Liver (tissue), 7 donors: ENCODE measurements at regions not wholly inside any gene's neighbourhood (a gene's known extent, or its start where the extent isn't known, plus 50 kb on each side); places are given as distances from the start of the nearest gene placed in this dataset.

ENCODE experiments used
- DNase-seq: peaks from one replicate; pipeline ENCODE4 v3.0.0-alpha.2; 2017; ENCODE audit warnings: low spot score
- H3K27ac ChIP-seq, 2 donors: one replicate each; pipeline ENCODE4 v1.7.0; 2013; ENCODE audit warnings: inconsistent platforms in 2 of 2, low read length in 2 of 2, control low read depth in 1 of 2, low read depth in 1 of 2, mild to moderate bottlenecking in 1 of 2
- H3K27me3 ChIP-seq, 4 donors: one replicate each; pipeline versions ENCODE4 v1.6.1 to v1.7.0; 2013; ENCODE audit warnings: low read length in 3 of 4, inconsistent platforms in 1 of 4, mild to moderate bottlenecking in 1 of 4, moderate library complexity in 1 of 4; ENCODE audit not compliant: control insufficient read depth in 4 of 4, insufficient read depth in 4 of 4
- H3K36me3 ChIP-seq, 4 donors: one replicate each; pipeline versions ENCODE4 v1.6.1 to v1.7.0; 2013; ENCODE audit warnings: low read length in 3 of 4, mild to moderate bottlenecking in 3 of 4, low read depth in 1 of 4, moderate library complexity in 1 of 4; ENCODE audit not compliant: control insufficient read depth in 4 of 4, insufficient read depth in 3 of 4
- H3K4me1 ChIP-seq, 4 donors: one replicate each; pipeline versions ENCODE4 v1.6.1 to v1.7.0; 2013; ENCODE audit warnings: low read length in 3 of 4, mild to moderate bottlenecking in 3 of 4, moderate library complexity in 1 of 4; ENCODE audit not compliant: control insufficient read depth in 4 of 4, insufficient read depth in 4 of 4
- H3K4me3 ChIP-seq, 3 donors: one replicate each; pipeline versions ENCODE4 v1.6.1 to v1.7.0; 2013; ENCODE audit warnings: low read length in 3 of 3, control low read depth in 1 of 3, low read depth in 1 of 3, mild to moderate bottlenecking in 1 of 3
- H3K9ac ChIP-seq, 2 donors: one replicate each; pipeline ENCODE4 v1.7.0; 2013; ENCODE audit warnings: low read length in 2 of 2, mild to moderate bottlenecking in 2 of 2, moderate library complexity in 2 of 2, control low read depth in 1 of 2, low read depth in 1 of 2
- H3K9me3 ChIP-seq, 4 donors: one replicate each; pipeline versions ENCODE4 v1.6.1 to v1.7.0; 2013; ENCODE audit warnings: low read length in 3 of 4; ENCODE audit not compliant: control insufficient read depth in 4 of 4
- EGR1 ChIP-seq, 2 donors: IDR thresholded peaks; 2 replicates each; pipeline ENCODE4 v1.6.1; 2016 to 2018; ENCODE audit warnings: antibody characterized with exemption in 2 of 2, low read depth in 2 of 2
- FOXA1 ChIP-seq: IDR thresholded peaks from 2 replicates; pipeline ENCODE4 v1.6.1; 2016; ENCODE audit warnings: antibody characterized with exemption
- FOXA2 ChIP-seq: IDR thresholded peaks from 2 replicates; pipeline ENCODE4 v1.6.1; 2016; ENCODE audit warnings: antibody characterized with exemption
- GABPA ChIP-seq, 2 donors: IDR thresholded peaks in 1 of 2; conservative IDR thresholded peaks in 1 of 2; 2 replicates each; pipeline ENCODE4 v1.6.1; 2016; ENCODE audit warnings: antibody characterized with exemption in 2 of 2, mild to moderate bottlenecking in 1 of 2, moderate library complexity in 1 of 2
- HNF4A ChIP-seq, 2 donors: conservative IDR thresholded peaks; 2 replicates each; pipeline ENCODE4 v1.6.1; 2016; ENCODE audit warnings: antibody characterized with exemption in 2 of 2, mild to moderate bottlenecking in 2 of 2
- HNF4G ChIP-seq: IDR thresholded peaks from 2 replicates; pipeline ENCODE4 v1.6.1; 2016; ENCODE audit warnings: antibody characterized with exemption
- JUND ChIP-seq, 2 donors: IDR thresholded peaks; 2 replicates each; pipeline ENCODE4 v1.6.1; 2016; ENCODE audit warnings: antibody characterized with exemption in 2 of 2
- NR2F2 ChIP-seq: IDR thresholded peaks from 2 replicates; pipeline ENCODE4 v1.6.1; 2016; ENCODE audit warnings: antibody characterized with exemption
- RAD21 ChIP-seq, 2 donors: IDR thresholded peaks; 2 replicates each; pipeline ENCODE4 v1.6.1; 2016; ENCODE audit warnings: antibody characterized with exemption in 2 of 2, mild to moderate bottlenecking in 2 of 2
- RXRA ChIP-seq, 2 donors: IDR thresholded peaks; 2 replicates each; pipeline ENCODE4 v1.6.1; 2017 to 2018; ENCODE audit warnings: antibody characterized with exemption in 2 of 2, mild to moderate bottlenecking in 1 of 2
- SP1 ChIP-seq: IDR thresholded peaks from 2 replicates; pipeline ENCODE4 v1.6.1; 2018; ENCODE audit warnings: antibody characterized with exemption, mild to moderate bottlenecking
- TAF1 ChIP-seq: conservative IDR thresholded peaks from 2 replicates; pipeline ENCODE4 v1.6.1; 2016; ENCODE audit warnings: antibody characterized with exemption, mild to moderate bottlenecking
- YY1 ChIP-seq: IDR thresholded peaks from 2 replicates; pipeline ENCODE4 v1.6.1; 2016; ENCODE audit warnings: antibody characterized with exemption, mild to moderate bottlenecking
- WGBS: extraction: QIAGEN DNeasy Blood & Tissue Kit; methylation state at CpG from one replicate; pipeline ENCODE4 v1.1.7; 2013; 5-methylcytosine and 5-hydroxymethylcytosine counted together
- TF ChIP-seq, protein P1 (sequence below): IDR thresholded peaks from 2 replicates; pipeline ENCODE4 v1.6.1; 2016; ENCODE audit warnings: antibody characterized with exemption
- TF ChIP-seq, protein P2 (sequence below): IDR thresholded peaks from 2 replicates; pipeline ENCODE4 v1.6.1; 2016; ENCODE audit warnings: antibody characterized with exemption
- TF ChIP-seq, protein P3 (sequence below): IDR thresholded peaks from 2 replicates; pipeline ENCODE4 v1.6.1; 2016; ENCODE audit warnings: antibody characterized with exemption, mild to moderate bottlenecking
- TF ChIP-seq, protein P4 (sequence below): IDR thresholded peaks from 2 replicates; pipeline ENCODE4 v1.6.1; 2016; ENCODE audit warnings: antibody characterized with exemption
- donor health status: healthy.
- donor health status: healthy.
- donor health status: healthy.
- donor health status: healthy.

DNA sequence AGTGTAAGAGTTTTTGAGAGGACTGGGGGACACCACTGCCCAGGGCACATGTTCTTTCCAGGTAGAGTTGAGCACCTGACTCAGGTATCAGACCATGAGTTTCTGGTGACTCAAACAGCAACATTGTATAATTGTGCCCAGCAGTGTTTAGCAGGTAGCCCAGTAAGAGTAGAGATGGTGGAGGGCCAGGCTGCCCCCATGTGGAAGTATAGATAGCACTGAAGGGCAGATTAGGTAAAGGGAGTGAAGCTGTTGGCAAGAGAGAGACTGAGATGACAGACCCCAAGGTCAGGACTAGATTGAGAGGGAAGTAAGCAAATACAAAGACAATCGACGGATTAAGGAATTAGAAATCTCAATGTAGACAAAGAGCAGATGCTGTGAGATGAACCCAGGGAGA is 74.6 kb downstream of the TRIM42 start:
- no peaks in the 10 kb centered on the region for H3K9me3 ChIP-seq
- no peak for DNase-seq
- H3K27me3 ChIP-seq = peaks cover 0 to 2% (median 0%) of the 10 kb centered on the region in 4 donors
- H3K4me1 ChIP-seq = no peaks in the 10 kb centered on the region
- H3K9ac ChIP-seq = no peak overlapping the region
- WGBS = 87% methylated on average over 2 of the region's 2 CpGs
- H3K27ac ChIP-seq = no peak overlapping the region
- no peaks in the 10 kb centered on the region for H3K36me3 ChIP-seq
- TF ChIP-seq JUND (IDR thresholded peaks at IDR 0.05) (no peak), YY1 (no peak), RAD21 (IDR thresholded peaks at IDR 0.05) (no peak), GABPA (IDR thresholded peaks at IDR 0.05 in 1 of 2, conservative IDR thresholded peaks at IDR 0.05 in 1 of 2) (no peak), SP1 (no peak), RXRA (IDR thresholded peaks at IDR 0.05) (no peak), HNF4G (no peak), FOXA1 (no peak), EGR1 (IDR thresholded peaks at IDR 0.05; ENCODE audit: low read depth in 2 of 2) (no peak)
- TF ChIP-seq, protein P1, sequence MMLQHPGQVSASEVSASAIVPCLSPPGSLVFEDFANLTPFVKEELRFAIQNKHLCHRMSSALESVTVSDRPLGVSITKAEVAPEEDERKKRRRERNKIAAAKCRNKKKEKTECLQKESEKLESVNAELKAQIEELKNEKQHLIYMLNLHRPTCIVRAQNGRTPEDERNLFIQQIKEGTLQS = no peak
- H3K4me3 ChIP-seq = no peak overlapping the region

DNA sequence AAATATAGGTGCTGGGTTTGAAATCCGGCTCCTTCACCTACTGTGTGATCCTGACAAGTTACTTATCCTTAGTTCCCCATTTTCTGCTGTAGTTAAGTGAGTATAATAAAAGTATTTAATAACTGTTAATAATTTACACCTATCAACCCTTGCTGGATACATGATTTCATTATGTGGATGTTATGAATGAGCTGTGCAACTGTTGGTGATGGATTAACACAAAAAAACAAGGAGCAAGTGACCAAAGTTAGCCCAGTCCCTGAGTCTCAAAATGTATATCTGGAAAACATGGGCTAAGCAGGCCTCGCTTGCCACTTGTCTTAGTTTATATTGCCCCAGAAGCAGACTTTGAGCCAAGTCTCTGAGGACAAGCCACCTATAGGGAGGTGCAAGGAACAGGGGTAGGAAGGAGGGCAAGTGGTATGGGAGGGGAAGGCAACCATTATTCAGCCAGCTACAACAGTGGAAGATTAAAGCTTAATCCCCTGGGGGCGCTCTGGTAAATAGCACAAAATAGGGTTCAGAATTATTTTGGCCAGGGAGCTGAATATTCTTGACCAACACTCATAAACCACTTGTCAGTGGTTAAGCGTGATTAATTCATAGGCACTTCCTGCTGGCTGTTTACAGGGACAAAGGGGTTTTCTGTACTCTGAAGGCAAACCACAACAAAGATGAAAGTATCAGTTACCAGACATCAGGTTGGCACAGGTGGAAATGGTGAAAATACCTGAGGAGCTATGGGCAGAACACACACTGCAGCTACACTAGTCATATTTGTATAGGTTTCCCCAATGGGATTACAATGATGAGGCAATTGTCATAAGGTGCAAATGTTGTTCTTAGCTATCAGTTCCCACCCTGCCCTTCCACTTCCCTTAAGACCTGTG is 76.2 kb downstream of the TRIM42 start:
- no peaks in the 10 kb centered on the region for H3K4me1 ChIP-seq
- no peak for DNase-seq

DNA sequence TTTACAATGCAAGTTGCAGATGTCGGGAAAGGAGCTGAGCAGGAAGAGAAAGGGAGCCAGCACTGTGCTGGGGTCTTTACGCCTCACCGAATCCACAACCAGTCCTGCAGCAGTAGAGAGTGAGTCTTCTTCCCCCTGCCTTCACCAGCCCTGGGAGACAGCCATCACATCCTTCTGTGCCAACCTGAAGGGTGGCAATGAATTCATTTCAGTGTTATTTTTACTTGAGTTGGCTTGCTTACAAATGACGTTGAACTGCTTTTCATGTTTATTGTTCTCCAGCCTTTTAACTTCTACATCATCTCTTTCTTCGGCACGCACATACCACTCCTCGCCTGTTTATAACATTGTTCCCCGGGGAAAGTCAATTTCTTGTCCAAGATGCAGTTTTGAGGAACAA is 77.1 kb downstream of the TRIM42 start:
- WGBS = 84% methylated on average over 8 of the region's 8 CpGs
- Histone ChIP-seq H3K4me3 (no peak overlapping the region), H3K9me3 (no peaks in the 10 kb centered on the region), H3K9ac (no peak overlapping the region), H3K4me1 (no peaks in the 10 kb centered on the region), H3K27ac (no peak overlapping the region), H3K27me3 (peaks cover 0 to 2% (median 0%) of the 10 kb centered on the region in 4 donors), H3K36me3 (no peaks in the 10 kb centered on the region)
- no peak for DNase-seq
- TF ChIP-seq HNF4A (conservative IDR thresholded peaks at IDR 0.05) (no peak), GABPA (IDR thresholded peaks at IDR 0.05 in 1 of 2, conservative IDR thresholded peaks at IDR 0.05 in 1 of 2) (no peak), RAD21 (IDR thresholded peaks at IDR 0.05) (no peak), FOXA1 (no peak), TAF1 (no peak), HNF4G (no peak), FOXA2 (no peak), RXRA (IDR thresholded peaks at IDR 0.05) (no peak), SP1 (no peak), NR2F2 (no peak), YY1 (no peak)
- TF ChIP-seq, protein P2, sequence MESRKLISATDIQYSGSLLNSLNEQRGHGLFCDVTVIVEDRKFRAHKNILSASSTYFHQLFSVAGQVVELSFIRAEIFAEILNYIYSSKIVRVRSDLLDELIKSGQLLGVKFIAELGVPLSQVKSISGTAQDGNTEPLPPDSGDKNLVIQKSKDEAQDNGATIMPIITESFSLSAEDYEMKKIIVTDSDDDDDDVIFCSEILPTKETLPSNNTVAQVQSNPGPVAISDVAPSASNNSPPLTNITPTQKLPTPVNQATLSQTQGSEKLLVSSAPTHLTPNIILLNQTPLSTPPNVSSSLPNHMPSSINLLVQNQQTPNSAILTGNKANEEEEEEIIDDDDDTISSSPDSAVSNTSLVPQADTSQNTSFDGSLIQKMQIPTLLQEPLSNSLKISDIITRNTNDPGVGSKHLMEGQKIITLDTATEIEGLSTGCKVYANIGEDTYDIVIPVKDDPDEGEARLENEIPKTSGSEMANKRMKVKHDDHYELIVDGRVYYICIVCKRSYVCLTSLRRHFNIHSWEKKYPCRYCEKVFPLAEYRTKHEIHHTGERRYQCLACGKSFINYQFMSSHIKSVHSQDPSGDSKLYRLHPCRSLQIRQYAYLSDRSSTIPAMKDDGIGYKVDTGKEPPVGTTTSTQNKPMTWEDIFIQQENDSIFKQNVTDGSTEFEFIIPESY = no peak
- TF ChIP-seq, protein P1 = no peak
- TF ChIP-seq, protein P3, sequence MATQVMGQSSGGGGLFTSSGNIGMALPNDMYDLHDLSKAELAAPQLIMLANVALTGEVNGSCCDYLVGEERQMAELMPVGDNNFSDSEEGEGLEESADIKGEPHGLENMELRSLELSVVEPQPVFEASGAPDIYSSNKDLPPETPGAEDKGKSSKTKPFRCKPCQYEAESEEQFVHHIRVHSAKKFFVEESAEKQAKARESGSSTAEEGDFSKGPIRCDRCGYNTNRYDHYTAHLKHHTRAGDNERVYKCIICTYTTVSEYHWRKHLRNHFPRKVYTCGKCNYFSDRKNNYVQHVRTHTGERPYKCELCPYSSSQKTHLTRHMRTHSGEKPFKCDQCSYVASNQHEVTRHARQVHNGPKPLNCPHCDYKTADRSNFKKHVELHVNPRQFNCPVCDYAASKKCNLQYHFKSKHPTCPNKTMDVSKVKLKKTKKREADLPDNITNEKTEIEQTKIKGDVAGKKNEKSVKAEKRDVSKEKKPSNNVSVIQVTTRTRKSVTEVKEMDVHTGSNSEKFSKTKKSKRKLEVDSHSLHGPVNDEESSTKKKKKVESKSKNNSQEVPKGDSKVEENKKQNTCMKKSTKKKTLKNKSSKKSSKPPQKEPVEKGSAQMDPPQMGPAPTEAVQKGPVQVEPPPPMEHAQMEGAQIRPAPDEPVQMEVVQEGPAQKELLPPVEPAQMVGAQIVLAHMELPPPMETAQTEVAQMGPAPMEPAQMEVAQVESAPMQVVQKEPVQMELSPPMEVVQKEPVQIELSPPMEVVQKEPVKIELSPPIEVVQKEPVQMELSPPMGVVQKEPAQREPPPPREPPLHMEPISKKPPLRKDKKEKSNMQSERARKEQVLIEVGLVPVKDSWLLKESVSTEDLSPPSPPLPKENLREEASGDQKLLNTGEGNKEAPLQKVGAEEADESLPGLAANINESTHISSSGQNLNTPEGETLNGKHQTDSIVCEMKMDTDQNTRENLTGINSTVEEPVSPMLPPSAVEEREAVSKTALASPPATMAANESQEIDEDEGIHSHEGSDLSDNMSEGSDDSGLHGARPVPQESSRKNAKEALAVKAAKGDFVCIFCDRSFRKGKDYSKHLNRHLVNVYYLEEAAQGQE = no peak

More for the DNA sequence above, 76.2 kb downstream of the TRIM42 start:
- Histone ChIP-seq H3K9ac (no peak overlapping the region), H3K36me3 (no peaks in the 10 kb centered on the region), H3K27ac (no peak overlapping the region), H3K9me3 (no peaks in the 10 kb centered on the region), H3K27me3 (peaks cover 0 to 4% (median 0%) of the 10 kb centered on the region in 4 donors), H3K4me3 (no peak overlapping the region)
- TF ChIP-seq NR2F2 (no peak), SP1 (no peak), EGR1 (IDR thresholded peaks at IDR 0.05; ENCODE audit: low read depth in 2 of 2) (no peak), RXRA (IDR thresholded peaks at IDR 0.05) (no peak)
- TF ChIP-seq, protein P1 = no peak
- TF ChIP-seq, protein P4, sequence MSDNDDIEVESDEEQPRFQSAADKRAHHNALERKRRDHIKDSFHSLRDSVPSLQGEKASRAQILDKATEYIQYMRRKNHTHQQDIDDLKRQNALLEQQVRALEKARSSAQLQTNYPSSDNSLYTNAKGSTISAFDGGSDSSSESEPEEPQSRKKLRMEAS = no peak
- 81% methylated on average over 4 of the region's 4 CpGs for WGBS
